HepG2 (cell line): ENCODE measurements at regions not wholly inside any gene's neighbourhood (a gene's known extent, or its start where the extent isn't known, plus 50 kb on each side); places are given as distances from the start of the nearest gene placed in this dataset.

ENCODE experiments used
- EZH2 ChIP-seq: conservative IDR thresholded peaks from 2 replicates; pipeline ENCODE4 v1.6.1; 2012; ENCODE audit warnings: mild to moderate bottlenecking, low read depth, low read length, moderate library complexity
- SETDB1 ChIP-seq: sonication (generic); formaldehyde crosslinking; IDR thresholded peaks from 2 replicates; pipeline ENCODE4 v1.5.1; 2020; ENCODE audit warnings: missing genetic modification reagents, mild to moderate bottlenecking, borderline replicate concordance
- SIN3A ChIP-seq: IDR thresholded peaks from 2 replicates; pipeline ENCODE4 v1.6.1; 2011; ENCODE audit warnings: low read depth, mild to moderate bottlenecking, control low read depth, low read length, borderline replicate concordance
- ZNF629 ChIP-seq: sonication (generic); formaldehyde crosslinking; conservative IDR thresholded peaks from 2 replicates; pipeline ENCODE4 v1.5.0; 2020; ENCODE audit warnings: missing genetic modification reagents

DNA sequence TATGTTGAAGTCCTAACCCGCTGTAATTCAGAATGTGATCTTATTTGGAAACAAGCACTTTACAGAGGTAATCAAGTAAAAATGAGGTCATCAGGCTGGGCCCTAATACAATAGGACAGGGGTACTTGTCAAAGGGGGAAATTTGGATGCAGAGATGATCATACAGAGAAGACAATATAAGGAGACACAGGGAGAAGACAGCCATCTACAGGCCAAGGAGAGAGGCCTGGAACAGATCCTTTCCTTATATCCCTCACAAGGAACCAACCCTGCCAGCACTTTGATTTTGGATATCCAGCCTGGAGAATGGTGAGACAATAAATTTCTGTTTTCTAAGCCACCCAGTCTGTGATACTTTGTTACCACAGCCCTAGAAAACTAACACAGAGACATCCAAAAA lies 104.3 kb downstream of the METTL4 start:
- no peak for TF ChIP-seq SETDB1 (CRISPR knock-in tag)
- no peak for TF ChIP-seq SIN3A
- no peak for TF ChIP-seq EZH2
- no peak for TF ChIP-seq ZNF629 (CRISPR knock-in tag)
